Colonic mucosa (tissue), 4 donors: ENCODE measurements at regions not wholly inside any gene's neighbourhood (a gene's known extent, or its start where the extent isn't known, plus 50 kb on each side); places are given as distances from the start of the nearest gene placed in this dataset.

ENCODE experiments used
- DNase-seq: peaks from one replicate; pipeline ENCODE4 v3.0.0-alpha.2; 2020
- H3K27ac ChIP-seq: fragments of 200-600 bp; one replicate; pipeline ENCODE4 v1.8.0; 2021
- H3K27me3 ChIP-seq: fragments of 200-600 bp; one replicate; pipeline ENCODE4 v1.8.0; 2021
- H3K36me3 ChIP-seq: fragments of 200-600 bp; one replicate; pipeline ENCODE4 v1.8.0; 2021
- H3K4me1 ChIP-seq: fragments of 200-600 bp; one replicate; pipeline ENCODE4 v1.8.0; 2021; ENCODE audit warnings: mild to moderate bottlenecking
- H3K4me3 ChIP-seq: fragments of 200-600 bp; one replicate; pipeline ENCODE4 v1.8.0; 2021
- H3K9ac ChIP-seq, 2 donors: one replicate each; pipeline ENCODE4 v1.7.0; 2013; ENCODE audit warnings: control low read depth in 2 of 2, low read depth in 2 of 2, low read length in 2 of 2
- H3K9me3 ChIP-seq: fragments of 200-600 bp; one replicate; pipeline ENCODE4 v1.8.0; 2021
- CTCF ChIP-seq: fragments of 200-600 bp; IDR thresholded peaks from one replicate; pipeline ENCODE4 v1.8.0; 2022; ENCODE audit warnings: antibody characterized with exemption, mild to moderate bottlenecking
- intact Hi-C: fragments of 100-400 bp; cut with DNase I; formaldehyde crosslinking; loops from one replicate; pipeline ENCODE4 v1.14.1; 2022
- donor health status: healthy.
- donor health status: DM: no; HTN: no; CAD: no.
- donor health status: DM: no; HTN: no; CAD: no.

GRCh38 chr6:66735106-66735890, 1028.3 kb upstream of the EYS start:
- H3K4me3 ChIP-seq, result no peak overlapping the region
- no peaks in the 10 kb centered on the region for H3K4me1 ChIP-seq
- DNase-seq, result no peak
- no peak overlapping the region for H3K9ac ChIP-seq
- no peaks in the 10 kb centered on the region for H3K27me3 ChIP-seq
- H3K9me3 ChIP-seq, result no peaks in the 10 kb centered on the region
- TF ChIP-seq CTCF, result no peak
- H3K36me3 ChIP-seq, result no peaks in the 10 kb centered on the region
- intact Hi-C loops, result no loop called here
- no peak overlapping the region for H3K27ac ChIP-seq

- no peaks in the 10 kb centered on the region for H3K9me3 ChIP-seq
- no peak overlapping the region for H3K9ac ChIP-seq
- no peak overlapping the region for H3K4me3 ChIP-seq
- H3K27me3 ChIP-seq, result no peaks in the 10 kb centered on the region
- TF ChIP-seq CTCF, result no peak
- intact Hi-C loops, result no loop called here
- no peak for DNase-seq
- H3K27ac ChIP-seq, result no peak overlapping the region
- no peaks in the 10 kb centered on the region for H3K36me3 ChIP-seq
- no peaks in the 10 kb centered on the region for H3K4me1 ChIP-seq
Observed at GRCh38 chr6:66731310-66731709, 1024.3 kb upstream of the EYS start.

- no peak for TF ChIP-seq CTCF
- H3K4me3 ChIP-seq, result no peak overlapping the region
- no peaks in the 10 kb centered on the region for H3K36me3 ChIP-seq
- H3K4me1 ChIP-seq, result no peaks in the 10 kb centered on the region
- no peak for DNase-seq
- intact Hi-C loops, result no loop called here
- H3K9ac ChIP-seq, result no peak overlapping the region
- H3K9me3 ChIP-seq, result no peaks in the 10 kb centered on the region
- H3K27me3 ChIP-seq, result no peaks in the 10 kb centered on the region
- H3K27ac ChIP-seq, result no peak overlapping the region
Observed at GRCh38 chr6:66725670-66726069, 1018.6 kb upstream of the EYS start.

GRCh38 chr6:66717801-66718200, 1010.8 kb upstream of the EYS start:
- DNase-seq, result no peak
- H3K36me3 ChIP-seq, result no peaks in the 10 kb centered on the region
- no peak overlapping the region for H3K9ac ChIP-seq
- TF ChIP-seq CTCF, result no peak
- no peaks in the 10 kb centered on the region for H3K9me3 ChIP-seq
- H3K4me1 ChIP-seq, result no peaks in the 10 kb centered on the region
- intact Hi-C loops, result no loop called here
- no peak overlapping the region for H3K27ac ChIP-seq
- H3K4me3 ChIP-seq, result no peak overlapping the region
- H3K27me3 ChIP-seq, result no peaks in the 10 kb centered on the region

- intact Hi-C loops, result no loop called here
- Histone ChIP-seq H3K4me3 (no peak overlapping the region), H3K4me1 (no peaks in the 10 kb centered on the region), H3K36me3 (no peaks in the 10 kb centered on the region), H3K27ac (no peak overlapping the region), H3K9ac (no peak overlapping the region), H3K9me3 (no peaks in the 10 kb centered on the region), H3K27me3 (no peaks in the 10 kb centered on the region)
- DNase-seq, result no peak
- TF ChIP-seq CTCF, result no peak
Observed at GRCh38 chr6:66699385-66699784, 992.4 kb upstream of the EYS start.
